ENCODE measurements at regions not wholly inside any gene's neighbourhood (a gene's known extent, or its start where the extent isn't known, plus 50 kb on each side); places are given as distances from the start of the nearest gene placed in this dataset.

GRCh38 chr2:143955401-143956065 lies 564.4 kb downstream of the ZEB2 start:
- no peak for TF ChIP-seq CTCF (IDR thresholded peaks at IDR 0.05)
- TF ChIP-seq POLR2A (IDR thresholded peaks at IDR 0.05), result no peak
- no peak for TF ChIP-seq POLR2AphosphoS5 (IDR thresholded peaks at IDR 0.05)
